GM13977 (cell line): ENCODE measurements at regions not wholly inside any gene's neighbourhood (a gene's known extent, or its start where the extent isn't known, plus 50 kb on each side); places are given as distances from the start of the nearest gene placed in this dataset.

Source experiments
- DNase-seq: peaks from one replicate; pipeline ENCODE4 v3.0.0; 2012; ENCODE audit warnings: low spot score
- CTCF ChIP-seq: IDR thresholded peaks from 2 replicates; pipeline ENCODE4 v1.5.1; 2012; ENCODE audit warnings: mild to moderate bottlenecking, control low read depth; ENCODE audit not compliant: insufficient read depth; ENCODE audit errors: extremely low read depth, missing control alignments
- in situ Hi-C: fragments of 300-500 bp; cut with MboI; formaldehyde crosslinking; loops from one replicate; pipeline ENCODE4 v1.12.0; 2022; ENCODE audit warnings: low sequenced_read_pairs, low pct_unique_long_range_greater_than_20kb, mixed read lengths, inconsistent platforms; ENCODE audit not compliant: unreplicated experiment

DNA sequence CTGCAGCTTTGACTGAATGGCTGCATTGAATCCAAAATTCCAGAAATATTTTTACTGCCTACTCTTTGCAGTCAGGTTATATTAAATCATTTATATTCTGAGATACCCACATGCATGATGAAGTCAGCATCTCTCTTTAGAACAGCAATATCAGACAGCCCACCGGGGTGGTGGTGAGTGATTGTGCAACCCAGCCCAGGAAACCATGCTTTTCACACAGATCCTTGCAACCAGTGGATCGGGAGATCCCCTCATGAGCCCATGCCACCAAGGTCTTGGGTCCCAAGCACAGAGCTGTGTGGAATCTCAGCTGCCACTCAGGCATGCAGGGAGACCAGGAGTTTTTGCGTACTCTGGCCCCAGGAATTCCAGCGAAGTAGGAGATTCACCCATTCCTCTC is 226.5 kb downstream of the DTWD2 start:
- in situ Hi-C loops = no loop called here
- TF ChIP-seq CTCF = no peak
- DNase-seq = no peak

DNA sequence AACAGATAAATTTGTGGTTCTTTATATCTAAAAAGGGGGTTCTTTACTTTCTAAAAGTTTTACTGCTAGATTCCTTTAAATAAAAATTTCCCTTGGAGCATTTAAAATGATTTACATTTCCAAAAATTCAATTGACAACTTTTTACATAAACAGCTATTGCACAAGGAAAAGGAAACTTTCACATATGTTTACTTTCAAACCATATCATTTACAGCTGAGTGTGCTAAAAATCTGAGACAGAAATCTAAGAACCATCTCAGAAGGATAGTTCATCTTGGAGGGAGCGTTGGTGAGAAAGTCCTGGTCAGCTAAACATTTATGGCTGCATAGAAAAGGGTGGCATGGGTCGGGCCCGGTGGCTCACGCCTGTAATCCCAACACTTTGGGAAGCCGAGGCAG is 235.4 kb downstream of the DTWD2 start:
- no peak for TF ChIP-seq CTCF
- DNase-seq = no peak
- in situ Hi-C loops = no loop called here

DNA sequence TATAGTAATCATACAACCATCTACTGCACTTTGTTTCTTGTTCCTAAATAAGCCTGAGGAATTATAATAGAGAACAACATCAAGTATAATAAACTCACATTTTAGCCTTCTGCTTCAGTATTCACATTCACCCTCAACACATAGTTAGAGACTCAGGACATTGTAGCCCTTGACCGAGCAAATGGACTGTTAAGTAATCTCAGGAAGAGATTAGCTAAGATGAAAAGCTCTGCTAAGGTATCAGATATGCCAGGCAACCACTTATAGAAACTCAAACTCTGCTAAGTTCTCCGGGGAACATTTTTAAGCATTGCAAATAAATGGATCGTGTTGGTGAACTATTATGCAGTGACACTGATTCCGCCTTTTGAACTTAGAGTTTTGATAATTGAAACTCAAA is 252.0 kb downstream of the DTWD2 start:
- no peak for TF ChIP-seq CTCF
- in situ Hi-C loops = no loop called here
- DNase-seq = no peak

DNA sequence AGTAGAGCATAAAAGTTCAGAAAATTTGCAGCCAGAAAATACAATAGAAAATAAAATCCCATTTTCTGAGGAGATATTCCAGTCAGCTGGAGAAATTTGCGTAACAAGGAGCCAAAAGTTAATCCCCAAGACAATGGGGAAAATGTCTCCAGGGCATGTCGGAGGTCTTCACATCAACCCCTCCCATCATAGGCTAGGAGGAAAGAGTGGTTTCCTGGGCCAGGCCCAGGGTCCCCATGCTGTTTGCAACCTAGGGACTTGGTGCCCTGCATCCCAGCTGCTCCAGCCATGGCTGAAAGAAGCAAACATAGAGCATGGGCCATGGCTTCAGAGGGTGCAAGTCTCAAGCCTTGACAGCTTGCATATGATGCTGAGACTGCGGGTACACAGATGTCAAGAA is 255.0 kb downstream of the DTWD2 start:
- DNase-seq = no peak
- TF ChIP-seq CTCF = no peak
- in situ Hi-C loops = no loop called here

DNA sequence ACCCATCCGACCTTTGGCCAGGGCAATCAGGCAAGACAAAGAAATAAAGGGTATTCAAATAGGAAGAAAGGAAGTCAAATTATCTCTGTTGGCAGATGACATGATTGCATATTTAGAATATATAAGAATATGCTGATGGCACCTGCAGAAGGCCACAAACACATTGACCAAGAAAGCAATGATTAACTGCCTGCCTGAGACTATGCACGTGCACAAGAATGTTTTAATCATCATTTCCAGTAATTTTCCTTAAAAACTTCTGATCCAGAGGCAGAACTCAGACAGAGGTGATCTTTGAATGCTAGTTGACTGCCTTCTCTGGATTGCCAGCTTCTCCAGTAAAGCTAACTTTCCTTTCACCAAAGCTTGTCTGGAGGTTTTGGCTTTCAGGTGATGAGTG is 260.2 kb downstream of the DTWD2 start:
- TF ChIP-seq CTCF = no peak
- in situ Hi-C loops = no loop called here
- DNase-seq = no peak

- TF ChIP-seq CTCF = no peak
- in situ Hi-C loops = no loop called here
Measured at GRCh38 chr5:118726891-118727290, 261.5 kb downstream of the DTWD2 start.

GRCh38 chr5:118723021-118723338 is 265.4 kb downstream of the DTWD2 start:
- no peak for TF ChIP-seq CTCF
- no peak for DNase-seq
- in situ Hi-C loops = no loop called here

More at GRCh38 chr5:118726891-118727290, 261.5 kb downstream of the DTWD2 start:
- DNase-seq = no peak
